GF-D8 (cell line): ENCODE measurements at regions not wholly inside any gene's neighbourhood (a gene's known extent, or its start where the extent isn't known, plus 50 kb on each side); places are given as distances from the start of the nearest gene placed in this dataset.

Experiments
- DNase-seq: peaks from one replicate; lab custom pipeline; 2025; lab: John Stamatoyannopoulos, UW

DNA sequence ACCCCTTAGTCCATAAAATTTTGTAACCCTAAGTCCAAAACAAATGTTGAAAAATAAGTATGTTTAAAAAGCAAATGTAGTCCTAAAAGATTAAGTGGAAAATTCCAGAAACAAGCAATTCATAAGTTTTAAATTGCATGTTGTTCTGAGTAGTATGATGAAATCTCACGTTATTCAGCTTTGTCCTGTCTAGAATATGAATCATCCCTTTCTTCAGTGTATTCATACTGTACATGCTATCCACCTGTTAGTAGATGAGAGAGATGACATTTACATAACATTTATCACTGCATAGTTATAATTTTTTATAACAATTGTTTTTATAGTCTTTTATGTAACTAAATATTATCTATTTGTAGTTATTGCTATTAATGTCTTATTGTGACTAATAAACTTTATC is 622.3 kb upstream of the CHORDC1 start:
- no peak for DNase-seq

DNA sequence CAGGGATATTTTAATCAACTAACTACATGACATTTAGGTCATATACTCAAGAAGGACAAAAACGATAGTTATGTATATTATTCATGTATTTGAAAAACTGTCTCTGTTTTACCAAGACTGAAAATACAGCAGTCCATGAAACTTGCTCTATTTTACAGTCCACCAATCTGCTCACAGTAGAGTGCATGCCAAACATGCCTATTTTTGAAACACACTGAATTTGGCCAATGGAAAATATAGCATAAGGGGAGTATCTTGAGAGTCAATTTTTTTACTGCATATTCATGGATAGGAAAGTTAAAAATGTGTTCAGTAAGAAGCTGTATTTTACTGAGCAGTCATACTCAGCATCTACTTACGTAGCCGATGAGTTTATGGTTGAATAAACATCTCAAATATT is 621.2 kb upstream of the CHORDC1 start:
- DNase-seq = no peak

DNA sequence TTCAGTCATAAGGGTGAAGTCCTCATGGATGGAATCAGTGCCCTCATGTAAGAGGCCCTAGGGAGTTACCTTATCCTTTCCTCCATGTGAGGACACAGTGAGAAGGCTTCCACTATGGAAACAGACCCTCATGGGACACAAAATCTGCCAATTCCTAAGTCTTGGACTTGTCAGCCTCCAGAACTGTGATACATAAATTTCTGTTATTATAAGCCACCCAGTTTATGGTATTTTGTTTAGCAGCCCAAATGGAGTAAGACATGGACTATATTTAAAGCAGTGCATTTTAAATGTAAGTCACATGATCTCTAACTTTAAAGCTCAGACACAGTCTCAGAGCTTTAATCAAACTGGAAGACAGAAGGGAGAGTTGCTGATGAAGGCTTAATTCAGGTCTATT is 619.8 kb upstream of the CHORDC1 start:
- no peak for DNase-seq

DNA sequence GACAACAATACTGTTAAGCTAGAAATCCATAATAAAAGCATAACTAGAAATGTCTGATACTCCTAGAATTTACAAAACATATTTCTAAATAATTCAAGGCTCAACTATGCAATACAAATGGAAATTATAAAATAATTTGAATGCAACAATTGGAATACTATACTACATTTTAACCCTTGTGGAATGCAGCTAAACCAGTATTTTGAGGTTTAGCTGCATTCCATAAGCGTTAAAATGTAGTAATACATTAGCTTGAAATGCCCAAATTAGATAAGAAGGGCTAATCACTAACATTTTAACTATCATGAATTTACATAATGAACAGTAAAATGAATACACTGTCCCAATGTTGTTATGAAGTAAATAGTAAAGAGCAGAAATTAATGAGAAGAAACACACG is 617.2 kb upstream of the CHORDC1 start:
- no peak for DNase-seq

DNA sequence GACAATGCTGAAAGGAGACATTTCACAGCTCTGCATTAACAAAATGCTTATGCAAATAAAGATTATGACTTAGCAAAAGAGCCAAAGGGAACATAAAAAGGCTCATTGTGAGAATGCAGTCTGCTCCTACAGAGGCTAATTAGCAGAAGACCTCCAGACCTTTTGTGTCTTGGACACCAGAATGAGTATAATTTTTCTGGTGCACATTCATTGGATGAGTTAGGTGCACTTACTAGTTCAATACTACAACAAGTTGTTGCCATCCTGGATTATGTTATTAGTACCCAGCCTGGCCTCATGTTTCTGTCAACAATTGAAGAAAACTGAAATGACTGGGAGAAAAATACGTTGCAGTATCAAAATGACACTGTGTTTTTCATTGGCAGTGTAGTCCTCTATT is 613.2 kb upstream of the CHORDC1 start:
- DNase-seq = no peak

DNA sequence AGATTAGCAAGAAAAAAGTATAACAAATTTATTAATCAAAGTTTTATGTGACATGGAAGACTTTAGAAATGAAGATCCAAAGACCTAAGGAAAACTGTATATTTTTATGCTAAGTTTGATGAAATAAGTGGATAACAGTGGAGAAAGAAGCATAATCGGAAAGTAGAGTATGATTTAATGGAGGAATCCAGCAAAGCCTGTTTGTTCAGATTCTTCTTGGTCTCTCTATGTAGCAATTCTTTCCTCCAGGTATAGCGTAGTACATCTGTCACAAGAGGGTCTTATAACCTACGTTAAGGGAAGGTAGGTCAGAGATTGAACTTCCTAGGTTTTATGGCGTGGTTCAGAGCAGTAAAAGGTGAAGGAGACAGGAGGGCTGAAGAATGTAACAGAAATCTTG is 600.6 kb upstream of the CHORDC1 start:
- DNase-seq = no peak

DNA sequence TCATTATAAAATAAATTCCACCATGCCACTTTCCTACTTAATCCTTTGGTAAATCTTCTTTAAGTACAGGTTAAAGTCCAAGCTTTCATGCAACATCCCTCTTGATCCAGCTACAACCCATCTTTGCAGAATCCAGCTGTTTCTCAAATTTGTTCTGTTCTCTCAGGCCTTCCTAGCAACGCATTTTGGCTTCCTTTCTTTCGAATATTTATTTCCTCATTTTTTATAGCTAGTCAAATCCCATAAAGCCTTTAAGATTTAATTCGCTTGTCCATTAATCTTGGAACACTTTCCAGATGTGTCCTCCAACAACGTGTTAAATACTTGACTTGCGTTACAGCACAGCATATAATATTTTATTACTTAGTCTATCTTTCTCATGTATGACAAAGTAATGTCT is 600.1 kb upstream of the CHORDC1 start:
- DNase-seq = no peak

DNA sequence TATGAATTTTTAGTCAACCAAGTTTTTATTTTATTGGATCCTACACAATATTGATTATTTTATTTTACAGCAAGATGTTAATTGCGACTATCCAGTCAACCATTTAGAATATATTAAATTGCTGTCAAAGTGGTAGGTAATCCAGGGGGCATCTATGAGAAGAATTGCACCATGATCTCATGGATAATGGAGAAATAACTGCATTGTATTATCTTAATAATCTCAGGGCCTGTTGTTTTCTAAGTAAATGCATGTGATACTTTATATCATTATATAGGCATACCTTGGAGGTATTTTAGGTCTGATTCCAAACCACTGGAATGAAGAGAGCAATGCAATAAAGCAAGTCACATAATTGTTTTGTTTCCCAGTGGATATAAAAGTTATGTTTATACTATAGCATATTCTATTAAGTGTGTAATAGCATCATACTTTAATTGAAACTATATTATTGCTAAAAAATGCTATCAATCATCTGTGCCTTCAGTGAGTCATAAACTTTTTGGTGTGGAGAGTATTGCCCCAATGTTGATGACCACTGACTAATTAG is 595.4 kb upstream of the CHORDC1 start:
- no peak for DNase-seq

DNA sequence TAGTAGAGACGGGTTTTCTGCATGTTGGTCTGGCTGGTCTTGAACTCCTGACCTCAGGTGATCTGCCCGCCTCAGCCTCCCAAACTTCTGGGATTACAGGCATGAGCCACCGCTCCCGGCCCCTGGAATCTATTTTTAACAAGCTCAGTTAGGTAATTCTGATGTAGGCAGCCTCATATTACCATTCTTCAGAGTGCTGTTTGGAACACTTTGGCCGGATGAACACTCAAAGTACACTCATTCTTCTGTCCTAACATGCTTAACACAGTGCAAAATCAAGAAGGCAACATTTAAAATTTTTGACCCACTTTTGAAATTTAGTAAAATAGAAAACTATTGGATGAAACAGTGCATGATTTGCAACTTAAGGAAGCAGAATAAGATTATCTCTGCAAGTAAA is 586.7 kb upstream of the CHORDC1 start:
- no peak for DNase-seq

DNA sequence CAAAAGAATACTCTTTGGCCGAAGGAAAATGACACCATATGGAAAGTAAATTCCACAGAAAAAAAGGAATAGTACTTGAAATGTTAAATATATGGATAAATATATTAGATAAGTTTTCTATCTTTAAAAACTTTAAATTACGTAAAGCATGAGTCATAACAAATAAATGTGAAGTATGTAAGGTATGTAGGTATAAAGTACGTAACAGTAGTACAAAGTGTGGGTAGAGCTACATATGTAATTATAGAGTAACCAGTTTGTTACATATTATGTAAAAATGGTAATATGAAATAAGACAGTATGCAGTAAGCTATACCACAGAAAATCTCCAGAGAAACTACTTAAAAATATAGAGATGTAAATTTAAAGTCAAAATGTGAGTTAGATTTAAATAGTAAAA is 582.3 kb upstream of the CHORDC1 start:
- DNase-seq = no peak

DNA sequence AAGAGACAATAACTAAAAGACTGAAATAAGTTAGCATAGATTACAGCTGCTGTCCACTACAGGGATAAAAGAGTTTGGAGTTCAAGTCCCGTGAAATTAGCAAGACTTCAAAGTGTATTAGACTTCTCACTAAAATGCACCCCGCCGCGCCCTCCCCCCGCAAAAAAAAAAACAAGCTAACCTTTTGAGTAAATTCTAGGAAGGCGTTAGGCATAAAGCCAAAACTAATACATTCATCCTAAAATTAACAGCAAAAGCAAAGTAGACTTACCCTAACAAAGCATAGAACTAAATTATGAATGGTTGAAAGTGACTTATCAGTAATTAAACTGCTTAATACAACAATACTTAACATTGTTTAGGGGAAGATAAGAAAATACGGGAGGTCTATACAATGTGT is 581.0 kb upstream of the CHORDC1 start:
- no peak for DNase-seq

DNA sequence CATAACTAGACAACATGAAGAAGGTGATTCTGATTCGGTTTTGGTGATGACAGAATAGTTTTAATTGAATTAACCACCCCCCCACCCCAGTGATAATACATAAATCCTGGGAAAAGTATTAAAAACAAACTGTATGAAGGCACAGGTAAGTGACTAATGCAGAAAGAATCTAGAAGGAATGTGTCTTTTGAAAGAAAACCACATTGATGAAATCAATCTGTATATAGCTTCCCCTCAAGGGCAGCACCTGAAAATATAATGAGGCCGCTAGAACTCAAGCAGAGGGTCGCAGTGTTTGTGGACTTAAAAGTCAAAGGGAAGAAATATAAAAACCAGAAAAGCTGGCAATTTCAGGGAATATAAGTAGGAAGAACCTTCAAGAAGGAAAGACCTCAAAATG is 580.5 kb upstream of the CHORDC1 start:
- no peak for DNase-seq

DNA sequence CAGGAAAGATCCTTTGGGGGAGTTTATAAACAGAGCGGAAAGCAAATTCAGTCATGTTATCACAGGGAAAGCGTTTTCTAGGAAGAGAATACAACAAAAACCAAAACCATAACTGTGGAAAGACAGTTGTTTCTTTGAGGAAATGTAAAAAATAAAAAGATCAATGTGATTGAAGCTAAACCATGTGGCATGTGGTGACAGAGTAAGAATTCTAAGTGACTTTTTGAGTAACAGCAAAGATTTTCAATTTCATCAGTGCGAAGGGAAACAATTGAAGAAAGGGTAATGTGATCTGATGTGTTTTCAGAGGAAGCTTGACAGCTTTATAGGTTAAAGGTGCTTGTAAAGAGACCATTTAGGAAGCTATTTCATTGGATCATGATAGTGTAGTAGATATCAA is 575.9 kb upstream of the CHORDC1 start:
- no peak for DNase-seq

DNA sequence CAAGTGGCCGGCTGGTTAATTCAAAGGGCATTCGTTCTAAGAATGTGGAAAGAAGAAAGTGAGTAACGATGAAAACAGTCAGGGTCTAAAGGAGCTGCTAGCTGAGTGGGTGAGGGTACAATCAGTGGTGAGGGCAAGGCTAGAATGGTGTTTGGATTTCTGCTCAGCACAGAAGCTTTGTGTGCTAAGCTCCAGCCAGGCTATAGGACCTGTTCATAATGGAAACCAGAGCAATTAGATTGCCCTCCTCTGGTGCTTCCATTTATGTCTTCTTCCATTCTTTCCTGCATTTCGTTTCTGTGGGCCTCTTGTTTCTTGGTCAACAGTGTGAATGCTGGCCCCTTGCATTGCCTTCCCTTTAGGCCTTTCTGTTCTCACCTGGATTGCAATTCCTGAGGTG is 572.9 kb upstream of the CHORDC1 start:
- no peak for DNase-seq

DNA sequence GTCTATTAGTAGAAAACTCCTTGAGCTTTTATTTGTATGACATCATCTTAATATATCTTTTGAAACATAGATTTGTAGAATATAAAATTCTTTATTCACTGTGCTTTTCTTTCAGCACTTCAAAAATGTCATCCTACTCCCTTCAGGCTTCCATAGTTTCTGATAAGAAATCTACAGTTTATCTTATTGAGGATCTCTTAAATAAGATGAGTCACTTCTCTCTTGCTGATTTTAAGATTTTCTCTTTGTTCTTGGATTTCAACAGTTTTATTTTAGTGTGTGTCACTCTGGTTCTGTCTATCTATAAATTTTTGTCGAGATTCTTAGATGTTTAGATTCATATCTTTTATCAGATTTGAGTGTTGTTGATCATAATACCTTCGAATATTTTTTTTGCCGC is 566.1 kb upstream of the CHORDC1 start:
- no peak for DNase-seq

DNA sequence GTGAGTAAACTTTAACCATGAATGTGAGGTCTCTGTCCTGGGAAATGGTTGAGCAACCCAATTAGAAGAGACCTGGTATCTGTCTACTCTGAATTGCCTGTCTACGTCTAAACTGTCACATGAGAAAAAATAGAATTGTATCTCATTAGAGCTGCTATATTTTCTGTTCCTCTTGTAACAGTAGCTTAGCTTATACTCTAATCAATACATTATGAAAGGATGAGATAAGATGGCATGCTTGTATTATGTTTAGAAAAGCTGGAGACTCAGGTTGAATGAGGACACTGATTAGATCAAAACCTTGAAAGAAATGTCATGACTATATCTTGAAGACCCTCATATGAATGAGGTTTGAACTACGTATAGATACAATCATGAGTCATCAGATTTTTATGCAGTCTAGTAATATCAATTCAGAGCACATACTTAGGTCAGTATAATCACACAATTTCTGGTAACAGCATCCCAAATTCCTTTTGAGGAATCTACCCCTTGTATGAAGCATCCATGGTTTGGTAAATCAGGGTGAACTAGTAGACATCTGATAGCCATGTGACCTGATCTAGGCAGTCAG is 561.5 kb upstream of the CHORDC1 start:
- no peak for DNase-seq

DNA sequence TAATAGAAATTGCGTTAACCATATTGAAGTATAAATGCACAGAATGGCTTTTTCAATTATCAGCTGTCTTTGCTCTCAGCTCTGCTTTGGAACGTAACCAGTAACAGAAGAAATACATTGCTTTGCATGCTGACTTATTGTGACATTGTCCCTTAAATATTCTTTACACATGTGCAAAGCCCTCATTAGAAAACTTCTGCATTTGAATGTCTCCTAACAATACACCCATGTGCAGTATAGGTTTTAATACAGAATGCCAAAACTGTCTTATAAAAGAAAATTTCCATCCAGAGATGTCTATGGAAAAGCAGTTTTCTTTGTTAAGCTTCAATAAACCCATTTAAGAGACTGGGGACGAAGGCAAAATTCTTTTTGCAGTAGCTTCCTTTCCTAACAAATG is 560.3 kb upstream of the CHORDC1 start:
- no peak for DNase-seq

DNA sequence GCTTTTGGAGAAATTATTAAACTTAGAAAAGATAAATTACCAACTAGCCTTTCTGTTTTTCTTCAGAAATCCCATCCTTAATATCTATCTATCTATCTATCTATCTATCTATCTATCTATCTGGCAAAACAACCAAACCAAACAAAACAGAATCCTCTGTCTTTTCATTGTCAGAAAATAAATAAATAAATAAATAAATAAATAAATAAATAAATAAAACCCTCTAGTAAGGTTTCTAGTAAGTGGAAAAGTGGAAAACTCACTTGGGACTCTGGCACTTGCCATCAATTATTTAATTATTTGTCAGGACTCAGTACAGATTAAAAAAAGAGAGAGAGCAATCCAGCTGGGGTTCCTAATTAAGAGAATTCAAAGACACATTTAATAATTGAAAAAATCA is 556.2 kb upstream of the CHORDC1 start:
- DNase-seq = no peak

DNA sequence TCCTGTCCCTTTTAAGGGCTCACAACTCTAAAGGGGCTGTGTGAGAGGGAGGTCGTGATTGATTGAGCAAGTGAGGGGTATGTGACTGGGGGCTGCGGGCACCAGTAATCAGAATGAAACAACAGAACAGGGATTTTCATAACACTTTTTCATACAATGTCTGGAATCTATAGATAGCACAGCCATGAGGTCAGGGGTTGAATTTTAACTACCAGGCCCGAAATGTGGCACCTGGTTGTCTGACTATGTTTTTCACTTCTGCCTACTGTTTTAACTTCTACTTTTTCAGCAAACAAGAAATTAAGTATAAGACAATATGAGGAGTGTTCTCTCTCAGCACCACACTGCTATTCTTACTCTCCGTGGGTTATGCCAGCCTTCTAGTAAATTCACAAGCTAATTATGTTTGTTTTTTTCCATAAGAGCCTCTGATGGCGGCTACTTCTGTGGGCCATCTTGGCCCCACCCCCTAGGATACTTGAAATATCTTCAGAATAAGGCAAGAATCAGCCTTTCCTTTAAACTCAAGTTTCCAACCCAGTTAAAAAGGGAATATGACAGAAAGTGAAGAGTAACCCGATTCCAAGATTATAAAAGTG is 552.8 kb upstream of the CHORDC1 start:
- DNase-seq = no peak

DNA sequence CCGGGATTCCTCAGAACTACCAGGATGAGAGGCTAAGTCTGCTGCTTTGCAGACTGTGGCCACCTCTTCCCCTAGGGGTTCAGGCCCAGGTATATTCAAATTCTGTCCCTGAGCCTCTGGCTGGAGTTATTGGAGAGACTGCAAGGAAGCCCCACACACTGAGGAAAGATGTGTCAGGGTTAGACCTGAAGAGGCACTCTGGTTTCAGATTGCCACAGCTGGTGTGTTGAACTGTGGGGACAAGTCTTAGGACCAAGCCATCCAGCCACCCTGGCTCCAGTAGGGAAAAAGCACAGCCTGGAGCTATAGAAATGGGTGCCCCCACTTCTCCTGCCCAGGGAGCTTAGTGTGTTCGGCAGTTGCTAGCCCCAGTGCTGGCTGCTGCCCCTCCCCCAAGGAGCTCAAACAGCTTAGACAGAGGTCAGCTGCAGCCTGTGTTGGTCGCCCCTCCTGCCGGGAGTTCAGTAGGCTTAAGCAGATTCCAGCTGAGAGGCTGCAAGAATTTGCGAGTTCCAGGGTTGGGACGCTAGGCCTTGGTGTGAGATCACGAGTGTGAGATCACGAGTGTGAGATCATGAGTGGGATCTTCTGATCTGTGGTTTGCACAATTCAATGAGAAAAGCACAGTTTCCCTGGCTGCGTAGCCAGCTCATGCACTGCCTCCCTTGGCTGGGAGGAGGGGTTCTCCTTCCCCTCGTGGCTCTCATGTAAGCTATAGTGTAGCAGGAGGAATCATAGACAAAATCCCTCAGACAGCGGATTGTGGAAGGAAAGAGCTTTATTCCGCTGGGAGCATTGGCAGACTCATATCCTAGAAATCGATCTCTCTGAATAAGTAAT is 552.1 kb upstream of the CHORDC1 start:
- no peak for DNase-seq

DNA sequence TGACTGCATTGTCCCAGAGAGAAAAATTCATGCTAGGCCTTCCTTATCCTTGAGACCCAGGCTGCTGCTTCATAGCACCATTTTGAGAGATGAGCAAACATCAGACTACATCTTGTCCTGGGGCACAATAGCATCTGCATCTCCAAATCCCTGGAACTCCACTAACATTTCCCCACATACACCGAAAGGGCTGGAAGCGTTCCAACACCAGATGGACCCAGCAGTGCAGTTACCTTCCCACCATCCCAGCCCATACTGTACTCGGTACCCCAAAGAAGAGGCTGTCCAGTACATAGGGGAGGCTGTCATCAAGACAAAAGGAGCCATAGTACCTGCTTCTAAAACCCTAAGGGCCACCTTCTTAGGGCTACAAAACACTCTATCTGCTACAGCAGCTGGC is 547.2 kb upstream of the CHORDC1 start:
- no peak for DNase-seq

DNA sequence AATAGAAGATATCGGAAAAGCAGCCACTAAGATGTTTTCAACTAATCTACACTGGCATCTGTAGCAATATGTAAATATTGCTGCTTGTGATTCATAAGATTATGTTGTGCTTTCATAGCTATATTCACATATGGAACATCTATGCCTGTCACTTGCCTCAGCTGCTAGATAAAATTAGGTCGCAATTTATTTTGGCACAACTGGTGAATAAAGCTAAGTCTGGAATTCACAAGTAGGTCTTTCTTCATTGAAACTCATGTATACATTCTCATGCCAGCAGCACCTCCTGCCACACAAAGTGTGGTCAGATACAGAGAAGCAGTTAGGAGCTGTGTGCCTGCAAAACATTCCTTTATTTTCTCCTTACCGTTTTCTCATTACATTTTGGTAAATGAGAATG is 543.3 kb upstream of the CHORDC1 start:
- no peak for DNase-seq

DNA sequence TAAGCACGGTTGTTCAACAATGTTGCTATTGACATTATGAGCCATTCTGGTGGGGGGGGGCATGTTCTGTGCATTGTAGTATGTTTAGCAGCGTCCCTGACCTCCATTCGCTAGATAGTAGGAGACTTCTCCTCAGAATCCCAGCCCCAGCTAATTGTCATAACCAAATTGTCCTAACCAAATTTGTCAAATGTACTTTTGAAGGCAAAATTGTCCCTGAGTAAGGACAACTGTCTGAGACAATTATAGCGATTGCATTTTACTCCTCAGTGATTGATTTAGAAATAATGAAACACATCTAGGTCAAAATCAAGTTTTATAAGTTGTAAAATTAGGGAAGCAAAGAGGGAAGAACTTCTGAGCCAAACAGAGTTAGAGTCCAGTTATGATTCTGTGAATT is 541.8 kb upstream of the CHORDC1 start:
- DNase-seq = no peak
